ENCODE measurements at regions not wholly inside any gene's neighbourhood (a gene's known extent, or its start where the extent isn't known, plus 50 kb on each side); places are given as distances from the start of the nearest gene placed in this dataset.

DNA sequence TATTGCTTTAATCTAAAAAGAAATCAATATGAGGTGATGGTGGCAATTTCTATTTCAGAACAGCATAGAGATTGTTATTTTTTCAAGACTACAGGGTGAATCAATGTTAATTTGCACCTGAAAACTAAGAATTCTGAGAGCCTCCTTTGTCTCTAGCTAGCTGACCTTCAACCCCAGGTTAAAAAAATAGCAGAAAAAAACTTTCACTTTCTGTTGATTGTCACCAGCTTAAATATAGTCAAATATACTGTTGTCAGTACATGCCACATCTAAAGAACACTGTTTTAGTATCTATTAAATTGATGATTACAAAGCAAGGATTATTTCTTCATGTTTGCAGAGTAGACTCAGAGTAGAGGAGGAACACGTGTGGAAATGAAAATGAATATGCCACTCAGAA lies 1371.4 kb downstream of the MAT2B start:
- TF ChIP-seq, protein P1, sequence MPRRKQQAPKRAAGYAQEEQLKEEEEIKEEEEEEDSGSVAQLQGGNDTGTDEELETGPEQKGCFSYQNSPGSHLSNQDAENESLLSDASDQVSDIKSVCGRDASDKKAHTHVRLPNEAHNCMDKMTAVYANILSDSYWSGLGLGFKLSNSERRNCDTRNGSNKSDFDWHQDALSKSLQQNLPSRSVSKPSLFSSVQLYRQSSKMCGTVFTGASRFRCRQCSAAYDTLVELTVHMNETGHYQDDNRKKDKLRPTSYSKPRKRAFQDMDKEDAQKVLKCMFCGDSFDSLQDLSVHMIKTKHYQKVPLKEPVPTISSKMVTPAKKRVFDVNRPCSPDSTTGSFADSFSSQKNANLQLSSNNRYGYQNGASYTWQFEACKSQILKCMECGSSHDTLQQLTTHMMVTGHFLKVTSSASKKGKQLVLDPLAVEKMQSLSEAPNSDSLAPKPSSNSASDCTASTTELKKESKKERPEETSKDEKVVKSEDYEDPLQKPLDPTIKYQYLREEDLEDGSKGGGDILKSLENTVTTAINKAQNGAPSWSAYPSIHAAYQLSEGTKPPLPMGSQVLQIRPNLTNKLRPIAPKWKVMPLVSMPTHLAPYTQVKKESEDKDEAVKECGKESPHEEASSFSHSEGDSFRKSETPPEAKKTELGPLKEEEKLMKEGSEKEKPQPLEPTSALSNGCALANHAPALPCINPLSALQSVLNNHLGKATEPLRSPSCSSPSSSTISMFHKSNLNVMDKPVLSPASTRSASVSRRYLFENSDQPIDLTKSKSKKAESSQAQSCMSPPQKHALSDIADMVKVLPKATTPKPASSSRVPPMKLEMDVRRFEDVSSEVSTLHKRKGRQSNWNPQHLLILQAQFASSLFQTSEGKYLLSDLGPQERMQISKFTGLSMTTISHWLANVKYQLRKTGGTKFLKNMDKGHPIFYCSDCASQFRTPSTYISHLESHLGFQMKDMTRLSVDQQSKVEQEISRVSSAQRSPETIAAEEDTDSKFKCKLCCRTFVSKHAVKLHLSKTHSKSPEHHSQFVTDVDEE (CRISPR knock-in tag; IDR thresholded peaks at IDR 0.05) = no peak
- no peak for TF ChIP-seq ESRRG (CRISPR knock-in tag; IDR thresholded peaks at IDR 0.05)
- TF ChIP-seq, protein P2, sequence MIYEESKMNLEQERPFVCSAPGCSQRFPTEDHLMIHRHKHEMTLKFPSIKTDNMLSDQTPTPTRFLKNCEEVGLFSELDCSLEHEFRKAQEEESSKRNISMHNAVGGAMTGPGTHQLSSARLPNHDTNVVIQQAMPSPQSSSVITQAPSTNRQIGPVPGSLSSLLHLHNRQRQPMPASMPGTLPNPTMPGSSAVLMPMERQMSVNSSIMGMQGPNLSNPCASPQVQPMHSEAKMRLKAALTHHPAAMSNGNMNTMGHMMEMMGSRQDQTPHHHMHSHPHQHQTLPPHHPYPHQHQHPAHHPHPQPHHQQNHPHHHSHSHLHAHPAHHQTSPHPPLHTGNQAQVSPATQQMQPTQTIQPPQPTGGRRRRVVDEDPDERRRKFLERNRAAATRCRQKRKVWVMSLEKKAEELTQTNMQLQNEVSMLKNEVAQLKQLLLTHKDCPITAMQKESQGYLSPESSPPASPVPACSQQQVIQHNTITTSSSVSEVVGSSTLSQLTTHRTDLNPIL (CRISPR knock-in tag; IDR thresholded peaks at IDR 0.05; ENCODE audit: low read depth) = no peak
- TF ChIP-seq ZNF70 (CRISPR knock-in tag; IDR thresholded peaks at IDR 0.05) = no peak
- TF ChIP-seq RARB (CRISPR knock-in tag; IDR thresholded peaks at IDR 0.05) = no peak
- TF ChIP-seq CSDC2 (CRISPR knock-in tag; IDR thresholded peaks at IDR 0.05) = no peak
- TF ChIP-seq ISL1 (CRISPR knock-in tag; IDR thresholded peaks at IDR 0.05) = no peak
- TF ChIP-seq ZFP30 (CRISPR knock-in tag; IDR thresholded peaks at IDR 0.05) = no peak
- TF ChIP-seq ARNTL (CRISPR knock-in tag; IDR thresholded peaks at IDR 0.05; ENCODE audit: borderline replicate concordance, low read depth) = no peak
- no peak for TF ChIP-seq PPARA (CRISPR knock-in tag; IDR thresholded peaks at IDR 0.05; ENCODE audit: borderline replicate concordance)
- TF ChIP-seq ZNF8 (CRISPR knock-in tag; IDR thresholded peaks at IDR 0.05) = no peak
- TF ChIP-seq ZC3H10 (CRISPR knock-in tag; IDR thresholded peaks at IDR 0.05) = no peak
- ATAC-seq = no peak

DNA sequence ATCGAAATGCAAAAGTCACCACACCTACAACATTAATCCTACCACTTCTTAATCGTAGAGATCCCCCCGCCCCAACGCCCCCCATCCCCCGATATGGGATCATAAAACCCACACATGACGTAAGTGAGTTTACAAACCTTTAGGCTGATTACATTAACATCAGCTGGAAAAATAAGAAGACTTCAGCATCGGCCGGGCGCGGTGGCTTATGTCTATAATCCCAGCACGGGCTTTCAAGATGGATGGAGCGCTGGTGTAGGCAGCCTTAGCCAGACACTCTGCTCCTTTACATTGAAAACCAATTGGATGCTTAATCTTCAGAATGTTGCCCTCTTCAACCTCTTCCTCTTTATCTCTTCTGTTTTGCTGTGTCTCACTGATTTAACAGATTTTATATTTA lies 1376.0 kb downstream of the MAT2B start:
- no peak for ATAC-seq
- TF ChIP-seq PPARA (CRISPR knock-in tag; IDR thresholded peaks at IDR 0.05; ENCODE audit: borderline replicate concordance) (no peak), OSR1 (CRISPR knock-in tag; IDR thresholded peaks at IDR 0.05) (no peak), ISL1 (CRISPR knock-in tag; IDR thresholded peaks at IDR 0.05) (no peak), SNAI2 (CRISPR knock-in tag; IDR thresholded peaks at IDR 0.05) (no peak), ARNTL (CRISPR knock-in tag; IDR thresholded peaks at IDR 0.05; ENCODE audit: borderline replicate concordance, low read depth) (no peak), RARB (CRISPR knock-in tag; IDR thresholded peaks at IDR 0.05) (no peak), ZNF8 (CRISPR knock-in tag; IDR thresholded peaks at IDR 0.05) (no peak), ZC3H10 (CRISPR knock-in tag; IDR thresholded peaks at IDR 0.05) (no peak), TOX (CRISPR knock-in tag; IDR thresholded peaks at IDR 0.05; ENCODE audit: borderline replicate concordance) (no peak)
- TF ChIP-seq, protein P1 (CRISPR knock-in tag; IDR thresholded peaks at IDR 0.05) = no peak
- TF ChIP-seq, protein P3, sequence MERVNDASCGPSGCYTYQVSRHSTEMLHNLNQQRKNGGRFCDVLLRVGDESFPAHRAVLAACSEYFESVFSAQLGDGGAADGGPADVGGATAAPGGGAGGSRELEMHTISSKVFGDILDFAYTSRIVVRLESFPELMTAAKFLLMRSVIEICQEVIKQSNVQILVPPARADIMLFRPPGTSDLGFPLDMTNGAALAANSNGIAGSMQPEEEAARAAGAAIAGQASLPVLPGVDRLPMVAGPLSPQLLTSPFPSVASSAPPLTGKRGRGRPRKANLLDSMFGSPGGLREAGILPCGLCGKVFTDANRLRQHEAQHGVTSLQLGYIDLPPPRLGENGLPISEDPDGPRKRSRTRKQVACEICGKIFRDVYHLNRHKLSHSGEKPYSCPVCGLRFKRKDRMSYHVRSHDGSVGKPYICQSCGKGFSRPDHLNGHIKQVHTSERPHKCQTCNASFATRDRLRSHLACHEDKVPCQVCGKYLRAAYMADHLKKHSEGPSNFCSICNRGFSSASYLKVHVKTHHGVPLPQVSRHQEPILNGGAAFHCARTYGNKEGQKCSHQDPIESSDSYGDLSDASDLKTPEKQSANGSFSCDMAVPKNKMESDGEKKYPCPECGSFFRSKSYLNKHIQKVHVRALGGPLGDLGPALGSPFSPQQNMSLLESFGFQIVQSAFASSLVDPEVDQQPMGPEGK (CRISPR knock-in tag; IDR thresholded peaks at IDR 0.05; ENCODE audit: borderline replicate concordance) = no peak
- TF ChIP-seq, protein P4, sequence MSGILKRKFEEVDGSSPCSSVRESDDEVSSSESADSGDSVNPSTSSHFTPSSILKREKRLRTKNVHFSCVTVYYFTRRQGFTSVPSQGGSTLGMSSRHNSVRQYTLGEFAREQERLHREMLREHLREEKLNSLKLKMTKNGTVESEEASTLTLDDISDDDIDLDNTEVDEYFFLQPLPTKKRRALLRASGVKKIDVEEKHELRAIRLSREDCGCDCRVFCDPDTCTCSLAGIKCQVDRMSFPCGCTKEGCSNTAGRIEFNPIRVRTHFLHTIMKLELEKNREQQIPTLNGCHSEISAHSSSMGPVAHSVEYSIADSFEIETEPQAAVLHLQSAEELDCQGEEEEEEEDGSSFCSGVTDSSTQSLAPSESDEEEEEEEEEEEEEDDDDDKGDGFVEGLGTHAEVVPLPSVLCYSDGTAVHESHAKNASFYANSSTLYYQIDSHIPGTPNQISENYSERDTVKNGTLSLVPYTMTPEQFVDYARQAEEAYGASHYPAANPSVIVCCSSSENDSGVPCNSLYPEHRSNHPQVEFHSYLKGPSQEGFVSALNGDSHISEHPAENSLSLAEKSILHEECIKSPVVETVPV (CRISPR knock-in tag; IDR thresholded peaks at IDR 0.05) = no peak
- TF ChIP-seq, protein P5, sequence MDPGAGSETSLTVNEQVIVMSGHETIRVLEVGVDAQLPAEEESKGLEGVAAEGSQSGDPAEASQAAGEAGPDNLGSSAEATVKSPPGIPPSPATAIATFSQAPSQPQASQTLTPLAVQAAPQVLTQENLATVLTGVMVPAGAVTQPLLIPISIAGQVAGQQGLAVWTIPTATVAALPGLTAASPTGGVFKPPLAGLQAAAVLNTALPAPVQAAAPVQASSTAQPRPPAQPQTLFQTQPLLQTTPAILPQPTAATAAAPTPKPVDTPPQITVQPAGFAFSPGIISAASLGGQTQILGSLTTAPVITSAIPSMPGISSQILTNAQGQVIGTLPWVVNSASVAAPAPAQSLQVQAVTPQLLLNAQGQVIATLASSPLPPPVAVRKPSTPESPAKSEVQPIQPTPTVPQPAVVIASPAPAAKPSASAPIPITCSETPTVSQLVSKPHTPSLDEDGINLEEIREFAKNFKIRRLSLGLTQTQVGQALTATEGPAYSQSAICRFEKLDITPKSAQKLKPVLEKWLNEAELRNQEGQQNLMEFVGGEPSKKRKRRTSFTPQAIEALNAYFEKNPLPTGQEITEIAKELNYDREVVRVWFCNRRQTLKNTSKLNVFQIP (CRISPR knock-in tag; IDR thresholded peaks at IDR 0.05; ENCODE audit: borderline replicate concordance, low read depth) = no peak
- TF ChIP-seq, protein P2 (CRISPR knock-in tag; IDR thresholded peaks at IDR 0.05; ENCODE audit: low read depth) = no peak

All from SK-N-SH treated with all-trans-retinoic acid at 6 μM for 48 hours (cell line).